GM18511 (cell line): ENCODE measurements at regions not wholly inside any gene's neighbourhood (a gene's known extent, or its start where the extent isn't known, plus 50 kb on each side); places are given as distances from the start of the nearest gene placed in this dataset.

Experiments
- ATAC-seq: cut with Tn5 transposase; IDR thresholded peaks from one replicate; pipeline ENCODE4 v1.9.1; 2021; ENCODE audit warnings: mild to moderate bottlenecking, moderate library complexity; ENCODE audit not compliant: unreplicated experiment

- no peak for ATAC-seq
Measured at GRCh38 chr16:79543219-79543618, 57.3 kb downstream of the MAF start.

- ATAC-seq: no peak
Measured at GRCh38 chr16:79542237-79542774, 58.2 kb downstream of the MAF start.

GRCh38 chr16:79540825-79541595, 59.5 kb downstream of the MAF start:
- no peak for ATAC-seq

DNA sequence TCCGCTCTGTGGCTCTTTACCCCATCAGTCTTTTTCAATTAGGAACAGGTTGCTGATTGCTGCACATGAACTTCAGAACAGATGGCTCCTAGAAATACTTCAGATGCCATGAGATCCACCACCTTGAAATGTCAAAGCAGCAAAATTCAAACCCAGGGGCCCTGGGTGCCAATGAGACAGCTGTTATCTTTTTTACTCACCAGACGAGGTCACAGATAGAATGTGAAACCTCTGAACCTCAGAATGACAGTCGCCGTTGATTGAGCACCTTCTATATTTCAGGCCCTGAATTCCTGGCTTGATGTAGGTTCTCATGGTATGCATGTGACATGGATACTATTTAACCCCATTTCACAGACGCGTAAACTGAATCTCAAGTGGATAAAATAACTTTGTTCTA, 63.0 kb downstream of the MAF start:
- ATAC-seq: no peak

DNA sequence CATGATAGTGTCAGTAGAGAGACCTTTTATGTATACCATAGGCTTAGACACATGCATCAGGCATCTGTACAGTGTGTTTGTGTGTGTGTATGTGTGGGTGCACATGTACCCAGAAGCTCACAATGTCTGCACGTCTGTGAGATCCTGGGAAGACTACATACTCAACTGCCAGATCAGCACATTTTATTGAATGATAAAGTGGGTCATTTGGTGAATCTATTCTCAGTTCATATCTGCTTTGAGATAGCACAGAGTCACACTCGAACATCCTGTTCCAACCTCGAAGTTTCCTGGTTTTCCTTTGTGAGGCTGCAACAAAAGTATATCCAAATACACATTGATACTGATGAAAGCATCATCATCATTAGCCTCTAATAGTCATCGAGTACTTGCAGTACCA, 63.6 kb downstream of the MAF start:
- ATAC-seq: no peak

- ATAC-seq: no peak
Measured at GRCh38 chr16:79535130-79535529, 65.4 kb downstream of the MAF start.

GRCh38 chr16:79534143-79534542, 66.4 kb downstream of the MAF start:
- ATAC-seq: no peak

DNA sequence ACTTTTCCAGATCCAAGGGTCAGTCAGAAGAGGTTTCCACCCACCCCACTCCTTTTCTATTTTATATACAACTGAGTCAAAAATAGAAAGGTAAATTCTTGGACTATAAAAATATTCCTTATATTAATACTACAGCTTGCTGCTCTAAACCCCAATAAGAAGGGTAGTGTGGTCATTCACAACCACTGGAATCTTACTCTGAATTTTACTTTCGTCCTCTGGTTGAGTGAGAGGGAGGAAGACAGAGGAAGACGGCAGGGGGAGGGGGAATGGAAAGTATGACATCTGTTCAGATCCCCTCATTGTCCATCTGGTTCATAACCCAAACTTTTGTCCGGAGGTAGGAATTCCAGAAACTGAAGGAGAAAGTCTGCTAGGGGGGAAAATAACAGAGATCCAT, 67.2 kb downstream of the MAF start:
- ATAC-seq: no peak

GRCh38 chr16:79532785-79533184, 67.8 kb downstream of the MAF start:
- no peak for ATAC-seq

DNA sequence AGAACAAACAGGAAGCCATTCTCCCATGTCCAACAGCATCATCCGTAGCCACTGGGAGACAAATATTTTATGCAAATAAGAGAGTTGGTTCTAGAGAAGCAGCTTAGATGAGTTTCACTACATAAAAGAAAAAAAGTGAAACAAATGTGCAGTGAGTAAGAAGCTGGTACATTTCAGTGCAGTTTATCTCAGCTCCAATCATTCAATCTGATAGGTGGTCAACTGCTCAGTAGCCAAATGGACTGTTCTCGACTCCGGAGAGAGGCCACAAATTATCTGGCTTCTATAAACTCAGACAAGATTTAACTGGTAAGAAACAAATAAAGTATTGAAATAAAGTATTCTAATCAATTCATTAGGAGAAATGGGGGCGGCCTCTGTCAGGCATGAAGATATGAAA, 68.3 kb downstream of the MAF start:
- no peak for ATAC-seq

- ATAC-seq: no peak
Measured at GRCh38 chr16:79528338-79528737, 72.2 kb downstream of the MAF start.

- ATAC-seq: no peak
Measured at GRCh38 chr16:79523971-79524370, 76.6 kb downstream of the MAF start.

DNA sequence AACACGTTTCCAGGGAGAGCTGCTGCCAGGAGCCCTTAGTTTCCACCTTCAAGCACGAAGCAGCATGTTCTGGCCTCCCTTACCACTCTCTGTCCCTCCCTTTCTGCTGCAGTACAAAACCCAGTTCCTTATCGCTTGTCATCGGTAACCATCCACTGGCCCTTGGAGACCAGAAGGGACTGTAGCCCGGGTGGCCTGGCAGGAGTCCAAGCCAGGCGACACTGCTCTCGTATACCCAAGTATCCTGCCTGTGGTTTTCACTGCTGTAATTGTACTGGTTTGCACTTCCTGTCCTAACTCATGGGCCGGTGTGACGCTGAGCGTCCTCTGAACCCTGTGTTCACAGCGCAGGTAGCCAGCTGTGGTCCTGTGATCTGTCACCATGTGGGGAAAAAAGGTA, 81.1 kb downstream of the MAF start:
- no peak for ATAC-seq

GRCh38 chr16:79517156-79517555, 83.4 kb downstream of the MAF start:
- no peak for ATAC-seq

GRCh38 chr16:79510879-79511278, 89.7 kb downstream of the MAF start:
- ATAC-seq: no peak

DNA sequence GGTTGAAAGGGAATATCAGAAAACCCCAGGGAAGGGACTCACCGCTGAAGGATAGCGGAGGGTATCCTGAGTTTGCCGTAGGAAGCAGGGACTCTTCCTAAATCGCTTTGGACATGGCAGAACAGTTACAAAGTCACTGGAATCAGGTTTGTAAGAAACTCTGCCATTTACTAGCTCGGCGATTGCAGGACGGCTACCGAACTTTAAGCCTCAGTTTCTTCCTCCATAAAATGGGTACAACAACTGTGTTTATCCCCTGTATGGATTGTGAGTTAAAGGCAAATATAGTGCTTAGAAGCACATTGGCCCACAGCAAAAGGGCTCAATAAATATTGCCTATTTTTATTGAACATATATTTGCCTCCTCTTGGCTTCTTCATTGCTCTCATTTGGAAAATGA, 90.6 kb downstream of the MAF start:
- no peak for ATAC-seq

- no peak for ATAC-seq
Measured at GRCh38 chr16:79509211-79509631, 91.3 kb downstream of the MAF start.

GRCh38 chr16:79508294-79508693, 92.2 kb downstream of the MAF start:
- ATAC-seq: no peak

DNA sequence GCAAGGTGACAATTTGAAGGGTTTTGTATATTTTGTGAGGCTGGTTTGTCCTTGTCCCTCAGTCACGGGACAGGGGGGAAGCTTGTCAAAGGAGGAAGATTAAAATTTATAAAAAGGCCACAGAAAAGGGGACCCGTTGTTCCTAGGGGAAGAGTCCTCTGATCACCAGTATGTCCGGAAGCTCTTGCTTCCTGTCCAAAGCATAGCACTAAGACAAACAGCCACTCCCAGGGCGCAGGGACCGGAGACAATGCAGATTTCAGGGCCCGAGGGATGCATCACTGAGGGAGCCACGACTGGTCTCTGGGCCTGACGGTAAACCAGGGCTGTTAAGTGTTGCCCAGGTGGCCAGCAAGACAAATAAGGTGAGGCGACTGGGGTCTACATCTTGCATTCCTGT, 95.2 kb downstream of the MAF start:
- ATAC-seq: no peak

GRCh38 chr16:79503511-79503910, 97.0 kb downstream of the MAF start:
- no peak for ATAC-seq

- no peak for ATAC-seq
Measured at GRCh38 chr16:79501446-79501845, 99.1 kb downstream of the MAF start.

- no peak for ATAC-seq
Measured at GRCh38 chr16:79500866-79501265, 99.7 kb downstream of the MAF start.

GRCh38 chr16:79500286-79500685, 100.3 kb downstream of the MAF start:
- ATAC-seq: no peak
